ENCODE measurements at regions not wholly inside any gene's neighbourhood (a gene's known extent, or its start where the extent isn't known, plus 50 kb on each side); places are given as distances from the start of the nearest gene placed in this dataset.

GRCh38 chr6:103080497-103080896 is 1687.0 kb downstream of the GRIK2 start:
- TF ChIP-seq CTCF (IDR thresholded peaks at IDR 0.05; ENCODE audit: unreplicated experiment), result no peak
- Mint-ChIP-seq H3K27ac (no peak overlapping the region), H3K27me3 (ENCODE audit: low read depth) (no peaks in the 10 kb centered on the region), H3K4me1 (no peaks in the 10 kb centered on the region), H3K36me3 (no peaks in the 10 kb centered on the region), H3K4me3 (no peak overlapping the region), H3K9me3 (peaks cover 4% of the 10 kb centered on the region)
- no peak for DNase-seq (ENCODE audit: low spot score in 2 of 2, unreplicated experiment in 2 of 2)

DNA sequence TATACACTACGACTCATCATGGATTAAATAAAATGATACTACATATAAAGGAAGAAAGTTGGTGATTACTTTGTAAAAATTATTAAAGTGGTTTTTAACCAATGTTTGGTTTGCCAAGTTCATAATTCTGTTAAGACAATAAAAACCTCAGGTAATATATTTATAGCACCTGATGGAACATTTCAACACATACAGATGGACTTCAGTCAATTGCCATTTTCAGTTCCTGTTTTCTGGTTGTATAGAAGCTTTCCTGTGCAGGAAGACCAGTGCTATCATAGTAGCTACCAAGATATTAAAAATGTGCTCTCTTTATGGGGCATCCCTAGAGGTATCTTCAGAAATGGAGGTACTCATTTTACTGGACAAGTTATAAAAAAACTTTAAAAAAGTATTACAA is 1686.4 kb downstream of the GRIK2 start:
- DNase-seq (ENCODE audit: low spot score in 2 of 2, unreplicated experiment in 2 of 2), result no peak
- TF ChIP-seq CTCF (IDR thresholded peaks at IDR 0.05; ENCODE audit: unreplicated experiment), result no peak
- Mint-ChIP-seq H3K27me3 (ENCODE audit: low read depth) (no peaks in the 10 kb centered on the region), H3K36me3 (no peaks in the 10 kb centered on the region), H3K27ac (no peak overlapping the region), H3K9me3 (peaks cover 4% of the 10 kb centered on the region), H3K4me3 (no peak overlapping the region), H3K4me1 (no peaks in the 10 kb centered on the region)

GRCh38 chr6:103062136-103062535 is 1668.6 kb downstream of the GRIK2 start:
- Mint-ChIP-seq H3K27ac (no peak overlapping the region), H3K9me3 (peaks cover 12% of the 10 kb centered on the region), H3K4me3 (no peak overlapping the region), H3K4me1 (no peaks in the 10 kb centered on the region), H3K27me3 (ENCODE audit: low read depth) (no peaks in the 10 kb centered on the region), H3K36me3 (peaks cover 2% of the 10 kb centered on the region)
- no peak for DNase-seq (ENCODE audit: low spot score in 2 of 2, unreplicated experiment in 2 of 2)
- TF ChIP-seq CTCF (IDR thresholded peaks at IDR 0.05; ENCODE audit: unreplicated experiment), result no peak

DNA sequence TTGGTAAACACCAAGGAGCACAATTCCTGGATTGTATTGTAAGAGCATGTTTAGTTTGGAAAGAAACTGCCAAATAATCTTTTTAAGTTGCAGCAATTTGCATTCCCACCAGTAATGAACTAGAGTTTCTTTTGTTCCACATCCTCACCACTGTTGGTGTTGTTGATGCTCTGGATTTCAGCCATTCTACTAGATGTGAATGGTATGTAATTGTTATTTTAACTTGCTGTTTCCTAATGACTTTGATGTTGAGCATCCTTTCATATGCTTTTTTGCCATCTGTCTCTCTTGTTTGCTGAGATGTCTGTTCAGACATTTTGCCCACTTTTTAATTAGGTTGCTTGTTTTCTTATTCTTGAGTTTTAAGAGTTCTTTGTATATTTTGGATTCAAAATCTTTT is 1654.1 kb downstream of the GRIK2 start:
- Mint-ChIP-seq H3K27me3 (ENCODE audit: low read depth) (no peaks in the 10 kb centered on the region), H3K27ac (no peak overlapping the region), H3K4me1 (peaks cover 10% of the 10 kb centered on the region), H3K36me3 (no peaks in the 10 kb centered on the region), H3K4me3 (no peak overlapping the region), H3K9me3 (peaks cover 16% of the 10 kb centered on the region)
- TF ChIP-seq CTCF (IDR thresholded peaks at IDR 0.05; ENCODE audit: unreplicated experiment), result no peak
- DNase-seq (ENCODE audit: low spot score in 2 of 2, unreplicated experiment in 2 of 2), result no peak

DNA sequence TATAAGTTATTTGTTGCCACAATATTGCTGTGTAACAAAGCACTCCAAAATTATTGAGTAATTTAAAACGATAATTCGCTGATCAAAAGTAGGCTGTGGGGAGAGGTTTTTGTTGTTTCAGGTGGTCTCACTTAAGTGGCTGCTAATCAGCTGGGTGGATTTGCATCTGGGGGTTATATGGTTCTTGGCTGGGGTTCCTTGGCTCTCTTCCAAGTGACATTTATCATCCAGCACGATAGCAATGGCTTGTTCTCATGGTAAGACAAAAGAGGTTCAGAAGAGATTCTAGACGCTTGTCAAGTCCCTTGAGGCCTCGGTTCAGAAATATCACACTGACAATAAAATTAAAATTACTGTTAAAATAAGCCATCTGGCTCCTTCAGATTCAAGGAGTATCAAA is 1648.8 kb downstream of the GRIK2 start:
- no peak for DNase-seq (ENCODE audit: low spot score in 2 of 2, unreplicated experiment in 2 of 2)
- Mint-ChIP-seq H3K27me3 (ENCODE audit: low read depth) (no peaks in the 10 kb centered on the region), H3K4me1 (peaks cover 10% of the 10 kb centered on the region), H3K36me3 (no peaks in the 10 kb centered on the region), H3K27ac (no peak overlapping the region), H3K4me3 (no peak overlapping the region), H3K9me3 (peaks cover 11% of the 10 kb centered on the region)
- no peak for TF ChIP-seq CTCF (IDR thresholded peaks at IDR 0.05; ENCODE audit: unreplicated experiment)

GRCh38 chr6:103036846-103037245 is 1643.3 kb downstream of the GRIK2 start:
- Mint-ChIP-seq H3K27me3 (ENCODE audit: low read depth) (no peaks in the 10 kb centered on the region), H3K4me3 (no peak overlapping the region), H3K27ac (no peak overlapping the region), H3K36me3 (no peaks in the 10 kb centered on the region), H3K9me3 (peaks cover 5% of the 10 kb centered on the region), H3K4me1 (no peaks in the 10 kb centered on the region)
- TF ChIP-seq CTCF (IDR thresholded peaks at IDR 0.05; ENCODE audit: unreplicated experiment), result no peak
- no peak for DNase-seq (ENCODE audit: low spot score in 2 of 2, unreplicated experiment in 2 of 2)
